Stomach (tissue), 8 donors: ENCODE measurements at regions not wholly inside any gene's neighbourhood (a gene's known extent, or its start where the extent isn't known, plus 50 kb on each side); places are given as distances from the start of the nearest gene placed in this dataset.

Source experiments
- DNase-seq, 2 donors: peaks; one replicate each; pipeline versions ENCODE4 v3.0.0 to v3.0.0-alpha.2; 2013 to 2019
- H3K27ac ChIP-seq, 5 donors: fragments of 200-600 bp in 4 of 5; sonication (generic) in 4 of 5; one replicate each; pipeline ENCODE4 v1.5.1; 2013 to 2019; ENCODE audit warnings: mild to moderate bottlenecking in 1 of 5, moderate library complexity in 1 of 5
- H3K27me3 ChIP-seq, 3 donors: fragments of 200-600 bp; sonication (generic); one replicate each; pipeline ENCODE4 v1.5.1; 2017 to 2019; ENCODE audit warnings: mixed run types in 1 of 3
- H3K36me3 ChIP-seq, 4 donors: fragments of 200-600 bp; sonication (generic); 1 replicate in 3 of 4; 2 replicates in 1 of 4; pipeline ENCODE4 v1.5.1; 2016 to 2019
- H3K4me1 ChIP-seq, 4 donors: fragments of 200-600 bp; sonication (generic); one replicate each; pipeline ENCODE4 v1.5.1; 2016 to 2019
- H3K4me3 ChIP-seq, 4 donors: fragments of 200-600 bp; sonication (generic) in 3 of 4; one replicate each; pipeline ENCODE4 v1.5.1; 2016 to 2019; ENCODE audit warnings: mild to moderate bottlenecking in 1 of 4
- H3K9me3 ChIP-seq, 4 donors: fragments of 200-600 bp; sonication (generic); one replicate each; pipeline ENCODE4 v1.5.1; 2016 to 2019
- EP300 ChIP-seq: sonication (generic); formaldehyde crosslinking; IDR thresholded peaks from one replicate; pipeline ENCODE4 v1.6.1; 2017; ENCODE audit warnings: antibody characterized with exemption
- POLR2A ChIP-seq, 4 donors: fragments of 450-650 bp; IDR thresholded peaks; one replicate each; pipeline ENCODE4 v1.6.1; 2016; ENCODE audit warnings: antibody characterized with exemption in 4 of 4, control low read depth in 2 of 4, mild to moderate bottlenecking in 1 of 4, moderate library complexity in 1 of 4
- POLR2AphosphoS5 ChIP-seq, 3 donors: sonication (generic); formaldehyde crosslinking; IDR thresholded peaks; one replicate each; pipeline ENCODE4 v1.6.1; 2016; ENCODE audit warnings: antibody characterized with exemption in 3 of 3
- WGBS, 5 donors: extraction: QIAGEN DNeasy Blood & Tissue Kit in 3 of 5; methylation state at CpG; one replicate each; pipeline versions ENCODE4 v1.1.5 to v1.1.7; 2013 to 2018; 5-methylcytosine and 5-hydroxymethylcytosine counted together
- intact Hi-C: fragments of 100-400 bp; cut with DNase I; formaldehyde crosslinking; loops from one replicate; pipeline ENCODE4 v1.15.1; 2023; ENCODE audit warnings: low total_unique reads
- TF ChIP-seq, protein P1 (sequence below), 7 experiments: fragments of 450-650 bp in 4 of 7; fragments of 200-600 bp in 3 of 7; sonication (generic) in 3 of 7; IDR thresholded peaks; one replicate each; pipeline ENCODE4 v1.5.1; 2016 to 2019; ENCODE audit warnings: antibody characterized with exemption in 7 of 7, control low read depth in 2 of 7, mild to moderate bottlenecking in 1 of 7
- donor health status: healthy with polysubstance abuse.
- donor health status: Bipolar disorder and iron deficiency.
- donor health status: healthy.

DNA sequence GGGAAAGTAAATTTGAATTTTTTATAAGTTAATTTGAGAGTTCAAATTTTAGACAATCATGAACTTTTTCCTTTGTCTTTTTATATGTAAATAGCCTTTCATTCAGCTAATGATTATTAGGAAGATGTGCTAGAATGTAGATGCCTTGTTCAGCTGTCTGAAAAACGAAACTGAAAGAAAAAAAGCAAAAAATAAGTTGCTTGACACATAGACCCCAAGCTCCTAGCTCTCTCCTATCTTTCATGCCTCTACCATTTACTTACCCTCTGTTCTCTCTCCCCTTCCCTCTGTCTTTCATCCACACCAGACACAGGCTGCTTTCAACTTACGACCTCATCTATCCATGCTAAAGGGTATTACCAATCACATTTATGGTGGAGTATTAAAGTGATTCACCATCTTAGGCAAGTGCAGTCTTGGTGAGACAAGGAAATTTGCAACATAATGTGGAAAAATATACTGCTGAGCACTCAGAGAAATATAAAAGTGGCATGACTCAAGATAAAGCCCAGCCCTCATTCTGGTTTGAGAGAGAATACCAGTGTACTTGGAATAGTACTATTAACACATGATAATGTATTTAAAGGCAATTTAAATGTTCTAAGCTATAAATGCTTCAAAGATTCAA, 425.6 kb downstream of the SUCLG1 start:
- WGBS, 5 donors, result 38 to 65% (median 58%) methylated on average over 2 of the region's 2 CpGs
- intact Hi-C loops, result no loop called here

DNA sequence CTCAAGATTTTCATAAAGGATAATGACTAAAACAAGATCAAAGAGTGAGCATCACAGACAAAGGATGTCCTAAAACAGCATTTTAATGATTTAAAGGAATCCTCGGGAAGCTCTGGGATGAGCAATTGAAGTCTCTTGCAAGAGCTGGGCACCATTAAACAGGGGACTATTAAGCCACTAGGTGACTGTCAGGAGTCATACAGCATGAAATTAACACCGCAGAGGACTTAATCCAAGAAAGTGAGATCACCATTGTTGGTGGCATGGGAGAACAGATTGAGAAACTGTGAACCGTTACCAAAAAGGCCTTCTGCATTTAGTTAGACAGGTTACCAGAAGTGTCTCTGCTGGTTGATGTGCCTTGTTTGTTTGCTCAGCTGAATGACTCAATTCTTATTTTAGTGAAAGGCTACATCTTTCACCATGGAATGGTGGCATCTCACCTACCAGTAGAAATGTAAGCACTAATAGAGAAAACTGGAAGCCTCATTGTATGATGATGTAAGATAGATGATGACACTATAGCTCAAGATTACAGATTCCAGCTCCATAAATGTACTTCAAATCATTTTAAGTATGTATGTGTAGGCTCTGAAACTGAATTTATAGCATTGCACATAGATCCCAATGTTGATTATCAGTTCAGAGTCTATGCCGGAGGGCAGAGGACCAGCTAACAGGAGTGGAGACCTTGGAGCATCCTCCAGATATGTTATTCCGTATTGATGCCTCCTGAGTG, 427.6 kb downstream of the SUCLG1 start:
- H3K9me3 ChIP-seq, result no peaks in the 10 kb centered on the region

More for the DNA sequence above, 425.6 kb downstream of the SUCLG1 start:
- no peak for DNase-seq
- TF ChIP-seq EP300, result no peak
- no peak for TF ChIP-seq POLR2A (IDR thresholded peaks at IDR 0.05)
- no peak overlapping the region for H3K4me3 ChIP-seq
- no peaks in the 10 kb centered on the region for H3K4me1 ChIP-seq
- H3K9me3 ChIP-seq, result no peaks in the 10 kb centered on the region
- H3K36me3 ChIP-seq, result no peaks in the 10 kb centered on the region
- H3K27me3 ChIP-seq, result no peaks in the 10 kb centered on the region
- H3K27ac ChIP-seq, result no peak overlapping the region

DNA sequence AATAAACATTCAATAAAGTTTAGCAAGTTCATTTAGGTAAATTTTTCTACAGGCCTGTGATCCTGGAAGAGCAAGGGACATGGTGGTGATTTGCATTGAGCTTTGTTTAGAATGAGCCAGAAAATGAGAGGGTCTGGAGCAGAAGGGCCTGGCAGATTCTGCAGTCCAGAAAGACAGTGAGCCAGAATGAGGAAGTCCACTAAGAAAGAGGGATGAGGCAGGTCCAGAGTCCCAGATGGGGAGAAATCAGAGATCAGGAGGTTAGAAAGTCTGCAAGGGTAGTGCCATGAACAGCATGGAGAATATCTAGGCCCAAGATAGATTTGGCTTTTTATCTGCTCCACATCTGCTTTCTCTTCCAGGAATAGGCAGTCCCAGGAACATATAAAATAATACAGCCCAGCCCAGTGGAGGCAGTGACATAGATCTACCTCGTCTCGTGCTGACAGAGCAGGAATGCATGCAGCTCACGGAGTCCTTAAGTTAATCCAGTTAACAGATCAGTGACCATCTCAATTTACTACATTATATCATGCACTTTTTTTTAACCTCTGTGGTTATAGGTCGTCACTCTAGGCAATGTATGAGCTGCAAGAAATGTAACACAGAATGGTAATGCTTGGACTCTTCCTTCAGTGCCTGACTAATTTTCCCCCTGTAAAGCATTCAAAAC, 429.0 kb downstream of the SUCLG1 start:
- Histone ChIP-seq H3K4me3 (no peak overlapping the region), H3K4me1 (no peaks in the 10 kb centered on the region), H3K27me3 (no peaks in the 10 kb centered on the region), H3K9me3 (no peaks in the 10 kb centered on the region), H3K27ac (no peak overlapping the region), H3K36me3 (no peaks in the 10 kb centered on the region)
- TF ChIP-seq, protein P1, sequence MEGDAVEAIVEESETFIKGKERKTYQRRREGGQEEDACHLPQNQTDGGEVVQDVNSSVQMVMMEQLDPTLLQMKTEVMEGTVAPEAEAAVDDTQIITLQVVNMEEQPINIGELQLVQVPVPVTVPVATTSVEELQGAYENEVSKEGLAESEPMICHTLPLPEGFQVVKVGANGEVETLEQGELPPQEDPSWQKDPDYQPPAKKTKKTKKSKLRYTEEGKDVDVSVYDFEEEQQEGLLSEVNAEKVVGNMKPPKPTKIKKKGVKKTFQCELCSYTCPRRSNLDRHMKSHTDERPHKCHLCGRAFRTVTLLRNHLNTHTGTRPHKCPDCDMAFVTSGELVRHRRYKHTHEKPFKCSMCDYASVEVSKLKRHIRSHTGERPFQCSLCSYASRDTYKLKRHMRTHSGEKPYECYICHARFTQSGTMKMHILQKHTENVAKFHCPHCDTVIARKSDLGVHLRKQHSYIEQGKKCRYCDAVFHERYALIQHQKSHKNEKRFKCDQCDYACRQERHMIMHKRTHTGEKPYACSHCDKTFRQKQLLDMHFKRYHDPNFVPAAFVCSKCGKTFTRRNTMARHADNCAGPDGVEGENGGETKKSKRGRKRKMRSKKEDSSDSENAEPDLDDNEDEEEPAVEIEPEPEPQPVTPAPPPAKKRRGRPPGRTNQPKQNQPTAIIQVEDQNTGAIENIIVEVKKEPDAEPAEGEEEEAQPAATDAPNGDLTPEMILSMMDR (IDR thresholded peaks at IDR 0.05), result no peak
- TF ChIP-seq POLR2AphosphoS5 (IDR thresholded peaks at IDR 0.05) (no peak), EP300 (no peak), POLR2A (IDR thresholded peaks at IDR 0.05) (no peak)
- no peak for DNase-seq
- 84 to 90% (median 89%) methylated on average over 4 of the region's 4 CpGs for WGBS, 5 donors
- intact Hi-C loops, result loop anchor here (10.0 kb wide), 1 partner anchor 285 kb away; no protein-coding TSS in a partner anchor

More for the DNA sequence above, 427.6 kb downstream of the SUCLG1 start:
- intact Hi-C loops, result no loop called here
- no peaks in the 10 kb centered on the region for H3K4me1 ChIP-seq
- no peaks in the 10 kb centered on the region for H3K36me3 ChIP-seq
- H3K27me3 ChIP-seq, result no peaks in the 10 kb centered on the region
- TF ChIP-seq POLR2A (IDR thresholded peaks at IDR 0.05) (no peak), POLR2AphosphoS5 (IDR thresholded peaks at IDR 0.05) (no peak), EP300 (no peak)
- TF ChIP-seq, protein P1 (IDR thresholded peaks at IDR 0.05), result no peak
- no peak overlapping the region for H3K4me3 ChIP-seq
- 94 to 97% (median 96%) methylated on average over 5 of the region's 5 CpGs for WGBS, 5 donors
- no peak for DNase-seq
- no peak overlapping the region for H3K27ac ChIP-seq

DNA sequence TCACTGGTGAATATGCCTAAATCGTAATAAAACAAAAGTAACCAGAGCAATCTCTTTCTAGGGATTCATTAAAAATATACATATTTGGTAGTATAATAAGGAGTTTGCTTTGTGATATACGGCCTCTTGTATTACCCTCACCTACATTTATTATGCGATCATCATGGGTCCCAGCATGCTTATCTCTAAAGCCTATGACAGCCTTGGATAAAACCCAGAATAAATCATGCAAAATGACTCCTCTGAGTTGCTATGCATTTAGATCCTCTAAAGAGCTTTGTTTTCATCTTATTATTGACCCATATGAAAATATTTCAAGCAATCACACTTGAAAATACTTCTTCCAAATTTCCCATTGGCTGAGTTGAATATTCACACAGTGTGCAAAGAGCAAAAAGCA, 432.3 kb downstream of the SUCLG1 start:
- WGBS, 5 donors, result 92 to 100% (median 94%) methylated on average over 3 of the region's 3 CpGs
- intact Hi-C loops, result loop anchor here (10.0 kb wide), 1 partner anchor 288 kb away; no protein-coding TSS in a partner anchor

More for the DNA sequence above, 432.3 kb downstream of the SUCLG1 start:
- H3K36me3 ChIP-seq, result no peaks in the 10 kb centered on the region
- no peak overlapping the region for H3K4me3 ChIP-seq
- no peaks in the 10 kb centered on the region for H3K27me3 ChIP-seq
- H3K4me1 ChIP-seq, result no peaks in the 10 kb centered on the region
- no peak for DNase-seq
- TF ChIP-seq, protein P1 (IDR thresholded peaks at IDR 0.05), result no peak
- TF ChIP-seq POLR2A (IDR thresholded peaks at IDR 0.05), result no peak
- no peak for TF ChIP-seq POLR2AphosphoS5 (IDR thresholded peaks at IDR 0.05)
- TF ChIP-seq EP300, result no peak
- no peaks in the 10 kb centered on the region for H3K9me3 ChIP-seq
- no peak overlapping the region for H3K27ac ChIP-seq
